Retina (tissue), 1 donor: ENCODE measurements at regions not wholly inside any gene's neighbourhood (a gene's known extent, or its start where the extent isn't known, plus 50 kb on each side); places are given as distances from the start of the nearest gene placed in this dataset.
A peak's percentile ranks its signal among the peaks of the same experiment; 100 is the strongest.
"Not testable (repeated sequence)": the region's sequence is repeated elsewhere in the genome, so short reads cannot be mapped to it uniquely, and the experiment has no call there.

Experiments used
- DNase-seq: peaks from one replicate; pipeline ENCODE4 v3.0.0-alpha.2; 2016

DNA sequence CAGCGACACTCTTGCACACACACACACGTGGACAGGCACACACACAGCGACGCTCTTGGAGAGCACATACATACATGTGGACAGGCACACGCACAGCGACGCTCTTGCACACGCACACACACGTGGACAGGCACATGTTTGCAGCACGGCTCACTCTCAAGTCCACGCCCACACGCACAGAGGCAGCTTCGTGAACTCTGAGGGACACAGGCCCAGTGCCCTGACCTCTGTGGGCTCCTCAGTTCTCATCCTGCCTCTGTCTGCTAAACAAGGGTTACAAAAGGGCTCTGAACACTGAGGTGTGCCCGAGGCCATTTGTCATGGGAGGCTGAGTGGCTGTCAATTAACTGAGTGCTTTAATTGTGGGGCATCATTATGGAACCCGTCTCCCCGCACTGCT is 558.8 kb upstream of the ADAMTS16 start:
- DNase-seq = no peak

DNA sequence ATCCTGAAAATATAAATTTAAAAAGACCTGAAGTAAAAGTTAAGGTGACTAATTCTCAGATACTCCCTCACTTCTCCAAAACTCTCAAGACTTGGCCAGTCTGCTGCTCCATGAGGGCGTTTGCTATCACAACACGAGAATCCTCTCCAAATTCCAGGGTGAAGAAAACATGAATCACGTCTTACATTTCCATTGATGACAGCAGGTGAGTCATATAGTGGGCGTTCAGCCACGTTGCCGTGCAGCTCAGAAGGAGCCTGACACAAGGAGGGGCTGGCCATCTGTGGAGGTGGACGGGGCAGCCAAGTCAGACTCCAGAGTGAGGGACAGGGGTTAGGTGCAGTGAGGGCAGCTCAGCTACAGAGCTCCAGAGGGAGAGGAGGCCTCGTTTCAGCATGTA is 555.1 kb upstream of the ADAMTS16 start:
- DNase-seq = no peak

DNA sequence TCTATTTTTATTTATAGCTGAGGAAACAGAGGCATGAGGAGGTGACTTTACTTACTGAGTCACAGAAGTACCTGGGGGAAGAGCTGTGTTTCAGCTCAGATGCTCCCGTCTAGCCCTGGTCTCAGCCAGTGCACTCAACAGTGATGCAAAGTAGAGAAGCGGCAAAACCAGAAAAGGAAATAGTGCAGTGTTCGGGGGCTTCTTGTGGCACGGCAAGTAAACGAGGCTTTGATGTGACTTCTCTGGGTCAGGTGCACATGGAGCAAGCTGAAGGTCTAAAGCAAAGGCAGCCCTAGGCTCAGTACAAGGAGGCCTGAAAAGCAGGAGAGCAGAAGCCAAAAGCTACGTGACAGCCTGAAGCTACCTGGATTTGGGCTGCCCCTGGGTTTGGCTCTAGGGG is 526.7 kb upstream of the ADAMTS16 start:
- DNase-seq = no peak

DNA sequence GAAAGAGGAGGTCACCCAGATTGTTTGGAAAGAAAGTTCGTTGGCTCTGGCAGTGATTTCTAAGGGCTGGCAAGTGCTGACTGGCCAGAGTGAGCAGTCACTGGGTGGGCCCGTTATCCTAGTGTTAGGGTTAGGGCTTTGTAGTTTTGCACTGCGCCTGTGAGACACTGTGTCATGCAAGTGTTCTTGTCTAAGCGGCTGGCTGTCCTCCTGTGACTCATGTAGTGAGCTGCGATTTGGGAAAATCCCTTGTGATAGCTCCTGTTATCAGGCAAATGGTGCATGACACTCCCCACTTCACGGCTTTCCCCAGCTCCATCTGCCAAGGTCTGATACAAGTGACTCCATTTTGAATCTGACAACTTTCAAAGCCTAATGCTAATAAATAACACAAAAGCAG is 526.0 kb upstream of the ADAMTS16 start:
- no peak for DNase-seq

DNA sequence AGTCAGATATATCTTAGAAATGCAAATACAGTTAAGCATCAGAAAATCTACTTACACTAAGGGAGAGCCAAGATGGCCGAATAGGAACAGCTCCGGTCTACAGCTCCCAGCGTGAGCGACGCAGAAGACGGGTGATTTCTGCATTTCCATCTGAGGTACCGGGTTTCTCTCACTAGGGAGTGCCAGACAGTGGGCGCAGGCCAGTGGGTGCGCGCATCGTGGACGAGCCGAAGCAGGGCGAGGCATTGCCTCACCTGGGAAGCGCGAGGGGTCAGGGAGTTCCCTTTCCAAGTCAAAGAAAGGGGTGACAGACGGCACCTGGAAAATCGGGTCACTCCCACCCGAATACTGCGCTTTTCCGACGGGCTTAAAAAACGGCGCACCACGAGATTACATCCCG is 524.8 kb upstream of the ADAMTS16 start:
- not testable (repeated sequence) for DNase-seq

DNA sequence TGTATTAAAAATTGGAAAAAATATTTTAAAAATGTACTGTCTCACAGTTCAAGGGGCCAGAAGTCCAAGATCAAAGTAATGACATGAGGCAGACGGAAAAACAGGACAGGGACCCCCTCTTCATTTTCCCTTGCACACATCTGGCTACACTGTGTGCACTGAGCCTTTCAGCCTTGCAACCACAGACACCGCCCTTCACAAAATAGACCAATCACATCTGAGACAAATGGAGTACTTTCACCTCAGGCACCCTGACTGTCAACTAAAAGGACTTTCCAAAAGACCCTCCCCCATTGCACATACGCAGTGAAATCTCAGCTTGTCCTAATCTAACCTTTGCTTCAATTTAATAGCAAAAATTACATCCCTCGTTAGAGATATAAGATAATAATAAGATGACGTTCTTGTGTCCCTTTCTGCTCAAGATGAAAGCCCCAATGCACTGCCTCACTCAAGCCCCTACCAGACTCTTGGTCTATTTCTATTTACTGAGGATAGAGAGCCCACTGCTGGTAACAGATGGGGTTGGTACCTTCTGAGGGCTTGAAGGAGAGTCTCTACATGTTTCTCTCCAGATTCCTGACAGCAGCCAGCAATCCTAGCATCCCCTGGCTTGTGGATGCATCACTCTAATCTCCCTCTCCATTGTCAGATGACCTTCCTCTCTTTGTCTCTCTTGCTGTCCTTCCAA is 514.8 kb upstream of the ADAMTS16 start:
- no peak for DNase-seq

DNA sequence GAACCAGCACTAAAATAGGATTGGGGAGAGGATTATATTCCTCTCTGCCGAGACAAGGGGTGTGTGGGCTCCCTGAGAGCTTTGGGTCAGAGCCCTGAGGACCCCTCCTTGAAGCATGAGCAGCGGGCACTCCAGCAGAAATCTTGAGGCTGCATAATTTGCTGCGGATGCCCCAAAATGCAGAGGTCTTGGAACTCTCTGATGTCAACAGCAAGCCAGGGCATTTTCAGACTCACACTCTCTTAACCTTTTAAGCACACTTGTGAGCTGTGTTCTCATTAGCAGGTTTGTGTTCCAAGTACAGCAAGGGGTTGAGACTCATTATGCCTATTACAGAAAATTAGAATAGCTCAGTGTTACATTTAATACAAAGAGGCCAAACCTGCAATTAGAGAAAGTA is 513.0 kb upstream of the ADAMTS16 start:
- peak; percentile 11 for DNase-seq

DNA sequence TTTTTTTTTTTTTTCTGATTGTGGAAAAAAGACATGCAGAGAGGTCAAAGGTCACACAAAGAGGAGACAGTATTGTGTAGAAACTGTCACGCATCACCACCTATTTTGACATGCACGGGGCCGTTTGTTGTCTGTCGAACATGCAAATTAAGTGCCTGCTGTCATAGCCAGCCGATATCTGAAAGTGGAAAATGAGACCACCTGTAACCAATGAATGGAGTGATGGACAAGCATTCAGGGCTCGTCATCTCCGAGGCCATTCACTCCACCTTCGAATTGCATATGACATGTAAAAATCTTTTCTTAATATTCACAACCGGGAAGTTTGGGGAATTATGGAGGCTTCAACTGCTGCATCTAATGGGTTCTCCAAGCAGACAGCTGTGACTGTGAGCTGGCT is 512.2 kb upstream of the ADAMTS16 start:
- DNase-seq = peak; percentile 39

DNA sequence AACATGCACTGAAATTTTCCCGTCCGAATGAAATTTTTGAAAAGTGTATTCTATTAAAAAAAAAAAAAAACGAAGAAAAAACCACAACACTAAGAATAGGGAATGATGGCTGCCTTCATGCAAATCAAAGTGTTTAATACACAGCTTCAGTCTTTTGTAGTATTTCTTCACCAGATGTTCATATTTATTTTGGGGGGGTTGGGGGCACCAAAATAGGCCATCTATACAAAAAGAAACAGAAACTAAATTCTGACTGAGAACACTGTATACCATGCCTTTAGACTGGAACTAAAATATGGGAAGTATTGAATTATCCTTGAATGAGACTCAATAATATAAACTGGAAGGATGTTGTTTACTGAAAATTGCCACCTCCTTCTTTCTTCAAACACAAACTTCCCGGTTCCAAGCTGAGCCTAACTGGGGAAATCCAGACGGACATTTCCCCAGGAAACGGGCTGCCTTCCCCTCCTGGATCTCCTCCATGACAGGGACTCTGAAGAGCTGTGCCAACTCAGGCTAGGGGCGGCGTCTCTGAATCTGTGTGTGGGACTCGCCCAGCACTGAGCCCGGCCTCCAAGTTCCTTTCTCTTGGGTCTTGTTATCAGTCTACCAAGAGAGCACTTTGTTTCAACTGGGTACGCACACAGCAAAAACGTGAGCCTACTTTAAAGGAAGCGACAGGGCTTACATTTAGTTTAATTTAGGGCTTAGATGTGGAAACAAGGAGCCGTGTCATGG is 511.3 kb upstream of the ADAMTS16 start:
- no peak for DNase-seq

DNA sequence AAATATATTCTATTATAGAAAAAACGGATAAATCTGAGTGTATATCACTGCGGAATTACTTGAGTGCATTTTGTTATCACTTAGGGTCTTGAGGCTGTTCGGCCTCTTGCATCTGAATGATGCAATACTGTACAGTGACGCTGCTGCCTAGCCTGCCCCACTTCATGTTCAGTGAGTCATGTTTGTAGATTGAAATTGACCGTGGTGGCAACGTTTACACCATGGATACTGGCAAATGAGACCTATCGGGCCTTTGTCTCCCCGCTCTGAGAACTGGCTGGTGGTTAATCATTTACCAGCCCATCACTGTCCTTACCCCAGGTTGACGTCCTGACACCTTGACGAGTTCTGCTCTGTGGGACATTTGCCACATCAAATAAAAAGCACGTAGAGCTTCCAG is 510.1 kb upstream of the ADAMTS16 start:
- no peak for DNase-seq

DNA sequence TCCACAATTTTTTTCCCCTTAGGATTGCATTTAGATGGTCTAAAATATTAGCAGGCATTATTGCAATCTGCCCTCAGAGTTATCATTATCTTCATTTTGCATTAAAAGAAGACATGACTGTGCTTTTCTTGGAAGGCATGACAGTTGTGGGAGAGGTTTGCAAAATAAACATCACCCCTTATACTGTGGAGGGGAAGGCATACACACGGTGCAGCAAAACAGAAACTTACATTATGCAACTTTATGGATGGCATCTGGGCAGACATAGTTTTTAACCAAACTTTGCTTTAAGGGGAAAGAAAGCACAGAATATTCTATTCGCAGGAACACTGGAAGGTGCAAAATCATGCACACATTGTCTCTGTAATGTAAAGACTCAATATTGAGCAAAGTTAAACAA is 505.8 kb upstream of the ADAMTS16 start:
- no peak for DNase-seq

DNA sequence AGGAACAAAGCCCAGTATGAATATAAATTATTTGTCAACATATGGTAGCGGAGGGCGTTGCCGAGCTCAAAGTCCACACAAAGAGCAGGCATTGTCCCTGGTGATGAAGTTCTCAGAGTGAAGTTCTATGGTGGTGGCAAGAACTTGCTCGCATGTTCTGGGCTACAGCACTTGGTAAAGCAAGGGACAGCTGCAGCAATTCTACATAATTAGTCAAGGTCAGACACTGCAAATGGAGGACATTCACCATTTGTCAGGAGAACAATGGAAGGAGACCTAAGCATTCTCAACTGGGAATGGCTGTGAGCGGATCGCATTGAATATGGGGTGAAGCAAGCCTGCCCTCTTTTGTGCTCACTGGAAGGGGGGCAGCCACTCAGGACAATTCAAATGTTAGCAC is 503.8 kb upstream of the ADAMTS16 start:
- peak; percentile 49 for DNase-seq

DNA sequence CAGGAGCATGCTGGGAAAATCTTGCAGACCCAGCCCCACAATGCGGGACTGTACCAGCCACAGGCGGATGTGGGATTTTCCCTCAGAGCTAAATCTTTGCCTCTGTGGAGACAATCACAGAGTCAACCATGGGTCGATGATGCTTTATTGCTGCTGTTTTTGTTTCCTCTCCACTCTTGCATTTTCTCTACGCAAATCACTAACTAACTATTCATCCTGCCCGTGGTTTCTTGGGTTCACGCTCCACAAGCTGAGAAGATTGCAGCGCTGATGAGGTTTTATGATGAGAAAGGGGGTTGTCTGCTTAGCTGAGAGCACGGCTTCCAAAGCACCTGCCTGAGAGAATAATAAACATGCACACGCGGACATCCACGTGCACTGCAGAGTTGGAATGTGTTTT is 500.2 kb upstream of the ADAMTS16 start:
- no peak for DNase-seq

DNA sequence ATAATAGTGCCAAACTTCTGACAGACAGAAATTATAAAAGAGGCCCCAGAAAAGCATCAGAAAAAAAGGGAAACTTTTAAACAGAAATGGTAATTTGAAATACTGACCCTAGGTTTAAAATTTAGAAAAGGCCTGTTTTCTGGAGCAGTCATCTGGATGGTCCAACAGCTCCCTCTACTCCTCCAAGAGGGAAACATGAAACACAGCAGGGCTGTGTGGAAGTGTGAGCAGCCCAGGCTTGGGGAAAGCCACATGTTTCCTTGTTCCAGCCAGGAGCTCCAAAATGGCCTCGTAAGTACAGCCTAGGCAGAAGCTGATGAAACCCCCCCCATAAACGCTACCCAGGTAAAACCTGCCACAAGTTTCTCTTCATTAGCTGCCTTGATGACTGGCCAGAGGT is 499.3 kb upstream of the ADAMTS16 start:
- DNase-seq = no peak

DNA sequence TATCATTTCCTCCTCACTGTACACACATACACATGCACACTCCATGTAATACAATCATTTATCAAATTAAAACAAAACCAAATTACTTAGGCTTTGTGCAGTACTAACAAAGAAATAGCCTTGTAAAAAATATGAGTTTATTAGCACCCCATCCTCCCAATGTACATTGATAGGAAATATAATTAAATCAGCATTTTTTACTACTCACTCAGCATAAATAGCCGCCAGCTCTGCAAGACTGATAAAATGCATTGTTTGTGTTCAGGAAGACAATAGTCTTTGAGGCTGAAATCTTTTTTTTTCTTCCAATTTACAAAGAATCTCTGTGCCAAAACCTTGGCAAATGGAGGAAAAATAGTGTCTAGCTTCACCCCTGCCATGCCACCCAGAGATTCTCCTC is 497.6 kb upstream of the ADAMTS16 start:
- DNase-seq = no peak

DNA sequence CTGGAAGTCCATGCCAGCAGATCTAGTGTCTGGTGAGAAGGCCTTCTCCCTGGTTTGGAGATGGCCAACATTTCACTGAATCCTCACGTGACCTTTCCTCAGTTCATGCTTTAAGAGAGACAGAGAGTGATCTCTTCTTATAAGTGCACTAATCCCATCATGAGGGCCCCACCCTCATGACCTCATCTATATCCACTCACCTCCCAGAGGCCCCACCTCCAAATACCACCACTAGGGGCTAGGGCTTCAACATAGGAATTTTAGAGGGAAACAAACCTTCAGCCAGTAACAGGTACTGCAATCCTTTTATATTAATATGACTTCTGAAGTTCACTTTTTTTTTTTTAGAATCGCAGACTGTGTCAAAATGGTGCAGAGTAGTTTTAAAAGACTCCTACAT is 496.9 kb upstream of the ADAMTS16 start:
- no peak for DNase-seq

DNA sequence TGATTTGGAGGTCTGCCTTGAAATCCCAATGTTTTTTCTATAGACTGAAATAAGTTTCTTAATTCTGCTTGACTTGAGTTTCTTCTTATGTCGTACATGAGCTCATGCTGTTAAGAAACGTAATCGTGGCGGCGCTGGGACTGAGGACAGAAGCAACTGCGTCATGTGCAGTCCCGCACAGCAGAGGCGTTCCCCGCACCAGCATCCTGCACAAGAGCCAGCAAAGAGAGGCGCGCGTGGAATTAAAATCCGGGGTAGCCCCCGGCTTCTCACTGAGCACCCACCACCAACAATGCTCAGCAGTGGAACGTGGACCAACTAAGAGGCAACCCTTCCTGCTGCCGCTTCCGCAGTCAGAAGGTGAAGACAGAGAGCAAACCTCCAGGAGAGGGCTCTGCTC is 496.2 kb upstream of the ADAMTS16 start:
- DNase-seq = no peak

DNA sequence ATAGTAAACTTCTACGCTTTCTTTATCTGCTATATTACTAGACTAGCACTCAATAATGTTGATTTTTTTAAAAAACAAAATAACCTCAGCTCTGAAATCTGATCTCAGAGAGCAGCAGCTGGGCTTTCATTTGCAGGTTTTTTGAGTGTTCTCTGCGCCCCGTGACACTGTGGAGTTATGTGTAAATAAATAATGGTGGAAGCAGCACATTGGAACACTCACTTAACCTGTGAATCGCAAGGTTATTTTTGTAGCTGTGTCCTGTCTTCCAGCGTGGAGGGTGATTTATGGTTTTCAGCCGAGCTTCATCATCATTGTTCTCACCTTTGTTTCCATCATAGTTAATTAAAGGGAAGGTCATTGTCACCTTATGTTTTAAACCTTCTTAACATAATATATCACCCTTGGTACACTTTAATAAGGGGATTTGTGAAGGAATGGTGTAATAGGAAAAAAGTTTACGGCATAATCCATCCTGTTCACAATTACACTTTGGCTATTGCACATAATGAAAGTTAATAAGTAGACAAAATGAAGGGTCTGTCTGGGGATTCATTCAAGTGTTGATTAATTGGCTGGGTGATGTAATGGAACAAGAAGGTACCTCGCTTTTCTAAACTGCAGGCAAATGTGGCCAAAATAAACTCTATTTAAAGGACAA is 493.3 kb upstream of the ADAMTS16 start:
- no peak for DNase-seq

DNA sequence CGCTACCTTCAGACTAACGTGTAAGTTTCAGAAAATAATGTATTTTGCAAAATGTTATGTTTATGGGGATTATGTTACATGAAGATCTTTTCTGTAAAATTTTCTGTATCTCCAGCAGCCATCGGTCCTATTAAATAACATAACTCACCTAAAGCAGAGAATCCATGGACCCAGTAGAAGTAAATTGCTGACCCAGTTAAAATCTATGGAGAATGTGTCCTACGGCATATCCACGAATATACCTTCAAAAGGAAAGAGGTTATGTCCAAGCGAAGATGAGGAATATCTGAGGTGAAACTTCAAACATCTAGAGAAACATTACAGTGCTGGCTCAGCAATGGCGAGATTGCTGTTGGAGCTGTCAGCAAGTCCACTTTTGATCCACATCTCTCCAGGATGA is 492.2 kb upstream of the ADAMTS16 start:
- no peak for DNase-seq

DNA sequence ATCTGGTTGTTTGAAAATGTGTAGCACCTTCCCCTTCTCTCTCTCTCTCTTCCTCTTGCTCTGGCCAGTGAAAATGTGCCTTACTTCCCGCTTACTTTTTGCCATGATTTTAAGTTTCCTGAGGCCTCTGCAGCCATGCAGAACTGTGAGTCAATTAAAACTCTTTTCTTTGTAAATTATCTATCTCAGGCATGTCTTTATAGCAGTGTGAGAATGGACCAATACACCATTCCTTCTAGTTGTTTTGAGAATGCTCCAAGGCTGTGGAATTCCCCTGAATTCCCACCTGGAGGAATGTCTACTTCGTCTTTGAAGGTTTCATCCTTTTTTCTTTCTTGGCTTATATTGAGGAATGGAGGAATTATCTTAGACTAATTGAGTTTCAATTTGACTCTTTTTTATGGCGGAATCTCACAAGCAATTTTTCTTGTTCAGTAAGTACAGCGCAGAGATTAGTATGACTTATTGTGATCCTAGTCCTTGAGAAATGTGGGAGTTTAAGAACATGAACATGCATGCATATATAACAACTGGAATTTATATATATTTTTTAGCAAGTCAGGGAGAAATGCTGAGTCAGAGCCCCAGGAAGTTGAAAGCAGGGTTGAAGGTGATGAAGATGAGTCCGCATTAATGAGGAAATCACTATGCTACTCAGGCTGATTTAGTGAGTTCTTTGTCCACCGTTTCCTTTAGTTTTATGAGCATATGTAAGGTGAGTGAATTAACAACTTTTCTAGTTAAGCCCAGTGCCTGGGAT is 488.1 kb upstream of the ADAMTS16 start:
- no peak for DNase-seq

DNA sequence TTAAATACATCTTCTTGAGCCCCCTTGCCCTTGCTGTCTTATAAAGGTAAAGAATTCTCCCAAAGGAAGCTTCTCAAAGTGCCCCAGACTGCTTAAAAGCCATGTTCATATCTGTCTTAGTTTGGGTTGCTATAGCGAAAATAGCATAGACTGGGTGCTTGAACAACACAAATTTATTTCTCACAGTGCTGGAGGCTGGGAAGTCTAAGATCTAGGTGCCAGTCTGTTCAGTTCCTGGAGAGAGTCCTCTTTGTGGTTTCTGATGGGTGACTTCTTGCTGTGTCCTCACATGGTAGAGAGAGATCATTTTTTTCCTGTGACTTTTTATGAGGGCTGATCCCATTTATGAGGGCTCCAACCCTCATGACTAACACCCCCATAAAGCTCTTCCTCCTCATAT is 486.7 kb upstream of the ADAMTS16 start:
- no peak for DNase-seq

DNA sequence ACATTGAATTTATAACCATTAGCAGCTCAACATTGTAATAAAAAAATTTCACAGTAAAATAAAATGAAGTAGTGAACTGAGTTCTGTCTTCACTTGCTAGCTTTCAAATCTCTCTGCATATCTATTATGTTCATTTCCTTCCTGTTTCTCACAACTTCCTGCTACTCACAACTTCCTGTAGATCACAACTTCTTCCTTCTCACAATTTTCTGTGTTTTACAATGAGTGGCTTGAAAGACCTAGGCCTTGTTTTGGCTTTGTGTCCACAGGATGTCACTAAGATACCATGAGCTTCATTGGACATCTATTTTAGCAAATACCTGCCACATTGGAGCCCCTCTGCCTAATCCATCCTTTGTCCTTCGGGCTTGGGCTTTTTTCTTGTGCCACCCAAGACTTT is 480.3 kb upstream of the ADAMTS16 start:
- no peak for DNase-seq

DNA sequence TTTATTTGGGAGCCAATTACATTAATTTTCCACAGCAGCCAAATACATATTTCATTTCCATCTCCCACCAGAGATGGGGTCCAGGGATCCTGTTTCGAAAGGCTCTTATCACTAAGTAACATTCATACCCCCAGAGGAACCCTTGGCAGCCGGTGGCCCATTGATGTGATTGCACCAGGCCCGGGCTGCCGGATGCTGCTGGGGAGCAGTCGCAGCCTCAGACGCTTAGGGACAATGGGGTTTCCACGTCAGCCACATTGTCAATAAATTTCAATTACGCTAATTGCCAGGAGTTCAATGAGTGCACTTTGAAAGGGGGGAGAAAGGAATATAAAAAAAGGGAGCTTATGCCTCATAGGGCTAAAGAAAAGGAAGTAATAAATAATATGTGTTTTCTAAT is 478.8 kb upstream of the ADAMTS16 start:
- no peak for DNase-seq

DNA sequence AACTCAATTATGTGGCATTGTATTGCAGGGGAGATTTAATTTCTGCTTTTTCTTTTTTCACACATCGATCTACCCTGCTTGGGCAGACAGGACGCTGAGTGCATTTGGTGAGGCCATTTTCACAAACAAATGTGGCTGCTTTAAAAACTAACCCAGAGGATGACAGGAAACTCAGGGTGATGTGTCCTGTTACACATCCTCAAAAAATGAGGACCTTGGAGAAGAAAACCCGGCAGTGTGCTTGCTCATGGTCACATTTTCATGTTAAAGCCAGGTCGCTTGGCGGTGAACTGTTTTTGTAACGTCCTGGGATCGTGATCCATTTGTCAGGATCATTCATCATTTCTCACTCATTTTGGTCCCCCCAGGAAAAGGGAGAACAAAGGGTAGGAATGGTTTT is 478.3 kb upstream of the ADAMTS16 start:
- no peak for DNase-seq
